ENCODE measurements at regions not wholly inside any gene's neighbourhood (a gene's known extent, or its start where the extent isn't known, plus 50 kb on each side); places are given as distances from the start of the nearest gene placed in this dataset.

GRCh38 chr2:8370258-8370802, 311.5 kb upstream of the ID2 start:
- H3K4me3 ChIP-seq (ENCODE audit: low read depth, low read length) = no peak overlapping the region
- H3K4me2 ChIP-seq (ENCODE audit: low read length) = no peak overlapping the region
- H2AFZ ChIP-seq = no peak overlapping the region
- no peaks in the 10 kb centered on the region for H3K4me1 ChIP-seq
- H3K27ac ChIP-seq = no peak overlapping the region
- no peak for TF ChIP-seq CTCF (IDR thresholded peaks at IDR 0.05)
- H3K36me3 ChIP-seq (ENCODE audit: control insufficient read depth, insufficient read depth, low read length) = no peaks in the 10 kb centered on the region
- H3K27me3 ChIP-seq (ENCODE audit: control insufficient read depth, insufficient read depth, low read length) = no peaks in the 10 kb centered on the region
- no peak overlapping the region for H3K9ac ChIP-seq
- H3K79me2 ChIP-seq = peaks cover 4% of the 10 kb centered on the region
- H3K9me3 ChIP-seq (ENCODE audit: control insufficient read depth, low read length) = no peaks in the 10 kb centered on the region

- H3K4me1 ChIP-seq = no peaks in the 10 kb centered on the region
- H3K4me3 ChIP-seq (ENCODE audit: low read depth, low read length) = no peak overlapping the region
- H3K36me3 ChIP-seq (ENCODE audit: control insufficient read depth, insufficient read depth, low read length) = no peaks in the 10 kb centered on the region
- no peaks in the 10 kb centered on the region for H3K9me3 ChIP-seq (ENCODE audit: control insufficient read depth, low read length)
- H3K9ac ChIP-seq = no peak overlapping the region
- no peak overlapping the region for H3K27ac ChIP-seq
- TF ChIP-seq CTCF (IDR thresholded peaks at IDR 0.05) = no peak
- no peaks in the 10 kb centered on the region for H3K27me3 ChIP-seq (ENCODE audit: control insufficient read depth, insufficient read depth, low read length)
- no peak overlapping the region for H3K4me2 ChIP-seq (ENCODE audit: low read length)
- H3K79me2 ChIP-seq = no peaks in the 10 kb centered on the region
- H2AFZ ChIP-seq = no peak overlapping the region
These were observed 310.2 kb upstream of the ID2 start for GRCh38 chr2:8371653-8372052.

- Histone ChIP-seq H3K27me3 (ENCODE audit: control insufficient read depth, insufficient read depth, low read length) (no peaks in the 10 kb centered on the region), H3K27ac (no peak overlapping the region), H2AFZ (no peak overlapping the region), H3K36me3 (ENCODE audit: control insufficient read depth, insufficient read depth, low read length) (no peaks in the 10 kb centered on the region), H3K79me2 (no peaks in the 10 kb centered on the region), H3K4me3 (ENCODE audit: low read depth, low read length) (no peak overlapping the region), H3K9me3 (ENCODE audit: control insufficient read depth, low read length) (no peaks in the 10 kb centered on the region), H3K4me1 (no peaks in the 10 kb centered on the region), H3K4me2 (ENCODE audit: low read length) (no peak overlapping the region), H3K9ac (no peak overlapping the region)
- no peak for TF ChIP-seq CTCF (IDR thresholded peaks at IDR 0.05)
These were observed 307.1 kb upstream of the ID2 start for GRCh38 chr2:8374782-8375181.

GRCh38 chr2:8376603-8377410, 305.0 kb upstream of the ID2 start:
- no peak overlapping the region for H3K4me2 ChIP-seq (ENCODE audit: low read length)
- no peak overlapping the region for H3K9ac ChIP-seq
- no peaks in the 10 kb centered on the region for H3K36me3 ChIP-seq (ENCODE audit: control insufficient read depth, insufficient read depth, low read length)
- H3K9me3 ChIP-seq (ENCODE audit: control insufficient read depth, low read length) = no peaks in the 10 kb centered on the region
- TF ChIP-seq CTCF (IDR thresholded peaks at IDR 0.05) = no peak
- H2AFZ ChIP-seq = no peak overlapping the region
- H3K27ac ChIP-seq = no peak overlapping the region
- no peaks in the 10 kb centered on the region for H3K79me2 ChIP-seq
- no peak overlapping the region for H3K4me3 ChIP-seq (ENCODE audit: low read depth, low read length)
- no peaks in the 10 kb centered on the region for H3K27me3 ChIP-seq (ENCODE audit: control insufficient read depth, insufficient read depth, low read length)
- H3K4me1 ChIP-seq = no peaks in the 10 kb centered on the region

All from parathyroid adenoma (tissue), 2 donors.